ENCODE measurements at regions not wholly inside any gene's neighbourhood (a gene's known extent, or its start where the extent isn't known, plus 50 kb on each side); places are given as distances from the start of the nearest gene placed in this dataset.

GRCh38 chr4:14883661-14884060 is 118.6 kb upstream of the CPEB2 start:
- in situ Hi-C loops (cut with MboI; ENCODE audit: low sequenced_read_pairs, unreplicated experiment): no loop called here
- no peak for TF ChIP-seq CTCF (IDR thresholded peaks at IDR 0.05; ENCODE audit: borderline replicate concordance, control extremely low read depth, extremely low read depth, insufficient read depth, missing control alignments)
- DNase-seq (ENCODE audit: low spot score): no peak

- in situ Hi-C loops (cut with MboI; ENCODE audit: low sequenced_read_pairs, unreplicated experiment): no loop called here
- no peak for TF ChIP-seq CTCF (IDR thresholded peaks at IDR 0.05; ENCODE audit: borderline replicate concordance, control extremely low read depth, extremely low read depth, insufficient read depth, missing control alignments)
- DNase-seq (ENCODE audit: low spot score): no peak
These were observed 114.3 kb upstream of the CPEB2 start for GRCh38 chr4:14887842-14888433.

DNA sequence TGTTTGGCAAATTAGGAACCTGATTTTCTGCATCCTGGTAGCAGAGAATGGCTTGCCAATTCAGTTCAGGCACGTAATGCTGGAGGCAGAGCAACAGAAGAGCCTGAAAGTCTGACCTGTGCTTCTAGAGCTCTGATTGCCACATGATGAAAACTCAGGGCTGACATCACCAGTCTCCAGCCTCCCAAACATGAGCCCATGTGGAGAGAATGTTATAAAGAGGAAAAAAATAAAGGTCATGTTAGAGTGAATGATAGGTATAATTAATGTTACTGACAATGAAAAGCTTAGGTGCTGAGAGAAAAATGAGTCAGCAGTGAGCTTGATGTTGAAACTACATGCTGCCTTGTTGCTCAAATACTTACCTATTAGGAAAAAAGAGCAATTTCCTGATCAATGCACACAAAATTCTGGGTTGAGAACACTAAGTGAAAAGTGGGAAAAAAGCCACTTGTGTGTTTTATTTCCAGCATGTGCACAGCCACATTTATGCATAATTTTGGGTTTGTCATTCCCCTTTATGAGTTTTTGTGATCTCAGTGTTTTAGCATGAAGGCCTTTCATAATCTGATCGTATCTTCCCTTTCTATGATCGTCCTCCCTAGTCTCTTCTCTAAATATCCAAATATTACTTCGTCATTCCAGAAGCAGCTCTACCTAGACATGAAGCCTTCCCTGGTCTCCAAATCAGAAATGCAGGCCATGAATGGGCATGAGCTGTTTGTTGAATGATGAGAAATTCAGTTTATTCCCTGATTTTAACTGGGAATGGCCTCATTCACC is 113.3 kb upstream of the CPEB2 start:
- no peak for DNase-seq (ENCODE audit: low spot score)
- in situ Hi-C loops (cut with MboI; ENCODE audit: low sequenced_read_pairs, unreplicated experiment): no loop called here
- TF ChIP-seq CTCF (IDR thresholded peaks at IDR 0.05; ENCODE audit: borderline replicate concordance, control extremely low read depth, extremely low read depth, insufficient read depth, missing control alignments): no peak

DNA sequence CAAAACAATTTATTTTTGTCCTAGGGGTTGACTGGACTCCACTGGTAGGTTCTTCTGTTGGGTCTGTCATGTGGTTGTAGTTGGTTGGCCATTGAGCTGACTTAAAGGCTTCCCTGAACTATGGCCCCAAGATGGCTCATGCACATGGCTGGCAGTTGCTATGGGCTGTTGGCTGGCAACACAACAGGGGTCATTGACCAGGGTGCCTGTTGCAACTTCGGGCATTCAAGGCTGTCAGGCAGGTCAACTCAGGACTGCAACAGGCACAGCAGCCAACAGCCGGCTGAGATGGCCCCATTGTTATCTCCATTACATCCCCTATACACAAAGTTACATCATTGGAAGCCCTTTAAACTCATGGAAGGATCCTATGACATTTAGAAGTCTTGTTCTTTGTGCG is 109.7 kb upstream of the CPEB2 start:
- DNase-seq (ENCODE audit: low spot score): no peak
- no peak for TF ChIP-seq CTCF (IDR thresholded peaks at IDR 0.05; ENCODE audit: borderline replicate concordance, control extremely low read depth, extremely low read depth, insufficient read depth, missing control alignments)
- in situ Hi-C loops (cut with MboI; ENCODE audit: low sequenced_read_pairs, unreplicated experiment): no loop called here

DNA sequence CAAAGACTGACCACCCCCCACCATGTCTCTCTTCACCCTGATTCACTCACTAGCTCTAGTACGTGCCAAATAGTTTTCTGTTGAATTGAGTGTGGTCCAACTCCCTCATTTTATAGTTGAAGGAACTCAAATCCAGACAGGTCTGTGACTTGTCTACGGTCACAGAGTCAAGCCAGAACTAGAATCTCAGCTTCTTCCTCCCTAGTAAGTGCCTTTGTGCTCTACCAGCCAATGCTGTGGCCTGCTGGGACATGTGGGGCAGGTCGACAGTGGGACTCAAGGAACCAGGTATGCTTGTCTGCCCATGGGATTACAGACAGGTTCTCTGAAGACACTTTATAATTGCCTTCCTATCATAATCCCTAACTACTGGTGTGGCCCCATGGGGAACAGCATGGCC is 108.6 kb upstream of the CPEB2 start:
- in situ Hi-C loops (cut with MboI; ENCODE audit: low sequenced_read_pairs, unreplicated experiment): no loop called here
- TF ChIP-seq CTCF (IDR thresholded peaks at IDR 0.05; ENCODE audit: borderline replicate concordance, control extremely low read depth, extremely low read depth, insufficient read depth, missing control alignments): no peak
- DNase-seq (ENCODE audit: low spot score): no peak

- no peak for TF ChIP-seq CTCF (IDR thresholded peaks at IDR 0.05; ENCODE audit: borderline replicate concordance, control extremely low read depth, extremely low read depth, insufficient read depth, missing control alignments)
- in situ Hi-C loops (cut with MboI; ENCODE audit: low sequenced_read_pairs, unreplicated experiment): no loop called here
- DNase-seq (ENCODE audit: low spot score): no peak
These were observed 107.6 kb upstream of the CPEB2 start for GRCh38 chr4:14894392-14895292.
